HS-5 (cell line): ENCODE measurements at regions not wholly inside any gene's neighbourhood (a gene's known extent, or its start where the extent isn't known, plus 50 kb on each side); places are given as distances from the start of the nearest gene placed in this dataset.
"Not testable (repeated sequence)": the region's sequence is repeated elsewhere in the genome, so short reads cannot be mapped to it uniquely, and the experiment has no call there.

Experiments
- DNase-seq: peaks from one replicate; pipeline ENCODE4 v3.0.0-alpha.2; 2012; ENCODE audit warnings: low read depth

- no peak for DNase-seq
Observed at GRCh38 chrX:152079768-152080167, 58.6 kb downstream of the MAGEA10 start.

DNA sequence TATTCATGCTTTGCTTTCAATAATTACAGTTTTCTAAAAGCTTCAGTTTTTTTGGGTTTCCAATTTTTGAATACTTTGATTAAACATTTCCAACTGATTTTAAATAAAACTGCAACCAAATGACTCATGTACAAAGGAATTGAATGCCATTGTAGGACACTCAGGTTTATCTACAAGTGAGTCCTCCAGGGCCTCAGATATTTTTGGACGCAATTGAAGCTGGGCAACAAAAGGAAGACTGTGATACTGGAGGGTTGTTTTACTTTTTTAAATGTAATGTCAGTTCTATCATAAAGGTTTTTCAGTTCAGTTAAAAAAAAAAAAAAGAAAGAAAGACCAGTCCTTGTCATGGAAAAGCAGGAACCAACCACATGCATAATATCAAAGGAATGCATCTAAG lies 64.2 kb downstream of the MAGEA10 start:
- DNase-seq = no peak

GRCh38 chrX:152072236-152072635 lies 66.1 kb downstream of the MAGEA10 start:
- peak; percentile 16 for DNase-seq

DNA sequence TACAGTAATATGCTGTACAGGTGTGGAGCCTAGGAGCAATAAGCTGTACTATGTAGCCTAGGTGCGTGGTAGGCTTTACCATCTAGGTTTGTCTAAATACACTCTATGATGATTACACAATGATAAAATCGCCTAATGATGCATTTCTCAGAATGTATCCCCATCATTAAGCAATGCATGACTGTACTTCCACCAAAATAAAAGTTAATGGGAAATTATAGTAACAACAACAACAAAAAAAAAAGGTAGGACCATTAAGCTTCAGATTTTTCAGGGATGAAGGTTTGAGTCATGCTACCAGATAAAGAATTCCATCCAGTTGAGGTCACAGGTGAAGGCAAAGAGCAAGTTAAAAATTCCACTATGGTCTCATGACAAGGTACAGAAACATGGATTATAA lies 68.2 kb downstream of the MAGEA10 start:
- DNase-seq = no peak

GRCh38 chrX:152061557-152061956 lies 76.8 kb downstream of the MAGEA10 start:
- no peak for DNase-seq

DNA sequence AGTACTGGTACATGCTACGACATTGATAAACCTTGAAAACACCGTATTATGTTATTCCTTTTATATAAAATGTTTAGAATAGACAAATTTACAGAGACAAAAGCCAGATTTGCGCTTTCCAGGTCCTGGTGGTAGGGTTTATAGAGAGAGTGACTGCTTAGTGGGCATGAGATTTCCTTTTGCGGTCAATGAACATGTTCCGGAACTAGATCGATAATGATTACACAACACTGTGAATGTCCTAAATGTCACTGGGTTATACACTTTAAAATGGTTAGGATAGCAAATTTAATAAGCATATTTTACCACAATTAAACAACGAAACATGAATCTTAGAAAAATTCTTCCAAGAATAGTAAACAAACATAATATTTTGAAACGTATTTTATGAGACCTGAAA lies 77.3 kb downstream of the MAGEA10 start:
- DNase-seq = no peak

DNA sequence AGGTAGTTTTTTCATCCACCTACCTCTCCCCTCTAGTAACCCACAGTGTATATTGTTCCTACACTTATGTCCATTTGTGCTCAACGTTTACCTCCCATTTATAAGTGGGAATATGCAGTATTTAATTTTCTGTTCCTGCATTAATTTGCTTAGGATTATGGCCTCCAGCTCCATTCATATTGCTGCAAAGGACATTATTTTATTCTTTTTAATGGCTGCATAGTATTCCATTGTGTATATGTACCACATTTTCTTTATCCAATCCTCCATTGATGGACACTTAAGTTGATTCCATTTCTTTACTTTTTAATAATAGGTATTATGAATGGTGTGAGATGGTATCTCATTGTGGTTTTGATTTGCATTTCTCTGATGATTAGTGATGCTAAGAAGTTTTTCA lies 76.1 kb upstream of the GABRE start:
- DNase-seq = not testable (repeated sequence)

GRCh38 chrX:152044383-152044782 lies 69.9 kb upstream of the GABRE start:
- DNase-seq = no peak

- DNase-seq = no peak
Observed at GRCh38 chrX:152038804-152039203, 64.3 kb upstream of the GABRE start.

GRCh38 chrX:152037183-152037582 lies 62.7 kb upstream of the GABRE start:
- DNase-seq = no peak

- not testable (repeated sequence) for DNase-seq
Observed at GRCh38 chrX:152031346-152031745, 56.9 kb upstream of the GABRE start.

DNA sequence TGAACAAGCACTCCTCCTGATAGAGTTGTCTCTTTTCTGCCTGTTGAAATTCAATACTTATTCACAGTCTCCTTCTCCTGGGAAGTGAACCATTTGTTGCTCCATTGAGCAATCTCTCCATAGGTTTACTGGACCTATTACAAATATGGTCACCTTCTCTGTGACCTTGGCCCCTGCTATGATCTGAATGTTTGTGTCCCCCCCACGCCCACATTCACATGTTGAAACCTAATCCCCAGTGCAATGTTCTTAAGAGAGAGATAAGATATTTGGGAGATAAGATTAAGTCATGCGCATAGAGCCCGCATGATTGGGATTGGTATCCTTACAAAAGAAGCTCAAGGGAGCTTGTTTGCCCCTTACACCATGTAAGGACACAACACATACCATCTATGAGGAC lies 54.1 kb upstream of the GABRE start:
- DNase-seq = no peak

GRCh38 chrX:152025656-152026440 lies 51.4 kb upstream of the GABRE start:
- DNase-seq = no peak

GRCh38 chrX:152024710-152025109 lies 50.2 kb upstream of the GABRE start:
- DNase-seq = no peak
